ENCODE measurements at regions not wholly inside any gene's neighbourhood (a gene's known extent, or its start where the extent isn't known, plus 50 kb on each side); places are given as distances from the start of the nearest gene placed in this dataset.
A peak's percentile ranks its signal among the peaks of the same experiment; 100 is the strongest.

- no peak for DNase-seq
Measured at GRCh38 chr20:59431014-59431413, 130.6 kb downstream of the EDN3 start.

DNA sequence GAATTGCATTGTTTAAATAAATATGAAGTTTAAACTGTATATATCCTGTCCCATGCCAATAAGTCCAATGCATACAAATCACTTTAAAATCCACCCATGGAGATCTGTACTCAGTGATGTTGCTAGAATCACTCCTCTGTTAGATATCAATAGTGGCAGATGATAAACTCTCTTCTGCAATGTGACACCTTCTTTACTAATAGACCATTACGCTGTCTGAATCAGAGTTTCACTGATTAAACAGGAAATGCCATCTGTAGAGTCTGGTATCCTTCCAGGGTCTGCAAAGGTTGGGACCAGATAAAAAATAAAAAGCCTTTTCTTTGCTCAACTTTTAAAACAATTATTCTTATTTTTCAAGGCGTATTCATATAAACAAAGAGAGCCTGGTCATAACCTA lies 134.5 kb downstream of the EDN3 start:
- no peak for DNase-seq

GRCh38 chr20:59435518-59435917 lies 135.1 kb downstream of the EDN3 start:
- DNase-seq, result no peak

- DNase-seq, result no peak
Measured at GRCh38 chr20:59437601-59438031, 137.2 kb downstream of the EDN3 start.

GRCh38 chr20:59438201-59438600 lies 137.8 kb downstream of the EDN3 start:
- DNase-seq, result no peak

- DNase-seq, result no peak
Measured at GRCh38 chr20:59439243-59439642, 138.8 kb downstream of the EDN3 start.

GRCh38 chr20:59441306-59441705 lies 140.9 kb downstream of the EDN3 start:
- DNase-seq, result no peak

- DNase-seq, result no peak
Measured at GRCh38 chr20:59441860-59442810, 141.7 kb downstream of the EDN3 start.

DNA sequence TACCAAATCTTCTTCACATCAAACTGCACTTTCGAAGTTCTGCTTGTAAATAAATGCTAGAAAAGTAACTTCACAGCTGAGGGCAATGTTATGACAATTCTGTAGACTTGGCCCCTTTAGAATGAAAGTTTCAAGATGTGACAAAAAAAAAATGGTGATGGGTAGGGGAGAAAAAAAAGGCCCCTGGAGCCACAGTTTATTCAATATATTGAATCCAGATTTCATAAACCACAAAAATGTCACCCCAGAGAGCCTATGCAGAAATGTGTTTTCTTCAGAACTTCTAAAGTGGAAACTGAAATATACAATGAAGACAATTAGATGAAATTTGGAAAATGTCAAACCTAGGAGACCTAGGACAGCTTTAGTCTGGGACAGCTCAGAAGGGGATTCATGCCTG lies 143.1 kb downstream of the EDN3 start:
- no peak for DNase-seq

- DNase-seq, result no peak
Measured at GRCh38 chr20:59446376-59446775, 146.0 kb downstream of the EDN3 start.

DNA sequence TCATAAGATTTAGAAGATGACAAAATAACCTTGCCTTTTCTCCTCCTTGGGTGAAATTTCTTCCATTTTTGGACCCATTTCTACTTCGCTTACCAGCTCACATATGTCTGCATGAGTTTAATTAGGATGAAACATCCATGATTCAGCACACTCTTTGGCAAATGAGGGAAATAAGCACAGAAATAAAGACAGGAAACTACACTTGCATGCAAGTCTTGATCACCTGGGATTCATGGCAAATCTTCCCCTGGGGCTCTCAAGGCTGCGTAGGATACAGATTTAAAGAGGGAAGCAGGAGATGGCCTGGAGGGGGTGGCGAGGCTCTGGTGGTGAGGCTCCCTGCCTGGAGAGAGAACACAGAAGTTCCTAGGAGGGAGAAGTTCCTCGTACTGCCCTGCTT lies 147.8 kb downstream of the EDN3 start:
- no peak for DNase-seq

- DNase-seq, result no peak
Measured at GRCh38 chr20:59448851-59449444, 148.5 kb downstream of the EDN3 start.

DNA sequence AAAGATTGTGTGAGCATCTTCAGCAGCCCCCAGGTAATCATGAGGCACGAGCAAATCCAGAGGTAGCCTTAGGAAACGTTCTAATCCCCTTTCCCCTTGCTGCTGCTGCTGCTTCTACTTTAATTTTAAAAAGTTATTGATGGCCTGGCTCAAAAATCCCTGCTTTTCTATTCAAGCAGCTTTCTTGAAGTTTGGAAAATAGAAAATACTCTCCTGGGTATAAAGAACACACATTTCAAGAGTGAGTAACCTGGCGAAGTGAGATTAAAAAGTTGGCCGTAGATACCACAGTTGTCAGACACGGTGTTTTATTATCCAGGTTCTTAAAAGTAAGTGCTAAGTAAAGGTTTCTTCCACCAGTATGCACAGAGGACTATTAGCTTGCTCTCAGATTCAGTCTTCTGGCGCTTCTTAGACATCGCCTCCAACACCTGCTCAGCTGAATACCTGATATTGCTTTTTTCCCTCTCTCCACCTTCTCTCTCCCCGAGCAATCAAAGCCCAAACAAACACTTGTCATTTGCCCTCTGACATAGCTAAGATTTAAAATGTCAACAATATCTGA lies 150.7 kb downstream of the EDN3 start:
- no peak for DNase-seq

DNA sequence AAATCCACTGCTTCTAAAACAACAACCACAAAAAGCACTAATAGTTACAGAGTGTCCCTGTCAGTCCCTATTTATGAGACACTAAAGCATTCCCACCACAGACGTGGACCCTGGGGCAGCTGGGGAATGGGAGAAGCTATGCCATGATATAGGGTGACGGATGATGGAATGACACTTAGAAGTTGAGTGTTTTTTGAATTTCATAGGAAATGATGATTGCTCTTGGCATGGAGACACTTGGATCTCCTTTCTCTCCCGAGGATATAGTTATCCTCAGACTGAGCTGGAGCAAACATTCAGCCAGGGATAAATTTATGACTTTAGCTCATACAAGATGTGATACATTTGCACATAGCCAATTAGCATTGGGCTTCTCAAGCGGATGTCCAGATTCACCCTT lies 151.2 kb downstream of the EDN3 start:
- DNase-seq, result no peak

GRCh38 chr20:59452856-59453255 lies 151.5 kb upstream of the PHACTR3 start:
- DNase-seq, result no peak

DNA sequence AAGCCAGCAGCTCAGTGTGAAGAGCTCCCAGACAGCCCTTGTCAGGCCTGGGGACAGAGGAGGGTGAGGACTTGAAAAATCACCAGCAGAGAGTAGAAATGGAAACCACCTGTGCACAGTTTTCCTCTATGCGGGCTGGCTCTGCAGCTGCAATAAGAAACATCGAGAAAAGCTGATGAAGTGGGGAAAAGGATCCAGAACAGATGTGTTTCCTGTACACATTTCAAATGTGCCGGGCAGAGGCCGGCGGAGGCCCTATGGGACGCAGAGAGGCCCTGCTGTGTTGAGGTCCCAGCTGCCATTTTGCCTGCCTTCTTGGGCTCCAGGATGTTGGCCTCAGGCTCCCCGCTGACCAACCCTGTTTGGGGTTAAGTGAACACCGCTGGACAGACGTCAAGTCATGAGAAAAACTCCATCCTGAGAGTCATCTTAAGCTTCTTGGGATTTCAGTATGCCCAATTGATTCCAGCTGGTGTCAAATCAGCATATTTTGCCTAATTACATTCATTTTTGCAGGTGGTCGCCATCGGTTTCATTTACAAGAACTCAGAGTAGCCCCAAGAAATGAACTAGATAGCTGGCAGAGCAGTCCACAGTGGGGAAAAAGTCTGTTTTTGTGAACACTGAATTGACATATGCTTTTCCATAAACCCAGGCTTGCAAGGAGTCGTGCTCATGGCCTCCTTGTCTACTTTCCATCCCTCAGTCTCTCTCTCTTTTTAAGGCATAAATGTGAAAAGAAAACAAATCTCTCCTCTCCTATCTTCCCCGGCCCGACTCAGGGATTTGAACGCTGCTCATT lies 150.4 kb upstream of the PHACTR3 start:
- DNase-seq, result no peak

GRCh38 chr20:59455402-59456341 lies 148.7 kb upstream of the PHACTR3 start:
- DNase-seq, result peak in 22 of 58 donors; percentile 4 to 46 (median 16)

DNA sequence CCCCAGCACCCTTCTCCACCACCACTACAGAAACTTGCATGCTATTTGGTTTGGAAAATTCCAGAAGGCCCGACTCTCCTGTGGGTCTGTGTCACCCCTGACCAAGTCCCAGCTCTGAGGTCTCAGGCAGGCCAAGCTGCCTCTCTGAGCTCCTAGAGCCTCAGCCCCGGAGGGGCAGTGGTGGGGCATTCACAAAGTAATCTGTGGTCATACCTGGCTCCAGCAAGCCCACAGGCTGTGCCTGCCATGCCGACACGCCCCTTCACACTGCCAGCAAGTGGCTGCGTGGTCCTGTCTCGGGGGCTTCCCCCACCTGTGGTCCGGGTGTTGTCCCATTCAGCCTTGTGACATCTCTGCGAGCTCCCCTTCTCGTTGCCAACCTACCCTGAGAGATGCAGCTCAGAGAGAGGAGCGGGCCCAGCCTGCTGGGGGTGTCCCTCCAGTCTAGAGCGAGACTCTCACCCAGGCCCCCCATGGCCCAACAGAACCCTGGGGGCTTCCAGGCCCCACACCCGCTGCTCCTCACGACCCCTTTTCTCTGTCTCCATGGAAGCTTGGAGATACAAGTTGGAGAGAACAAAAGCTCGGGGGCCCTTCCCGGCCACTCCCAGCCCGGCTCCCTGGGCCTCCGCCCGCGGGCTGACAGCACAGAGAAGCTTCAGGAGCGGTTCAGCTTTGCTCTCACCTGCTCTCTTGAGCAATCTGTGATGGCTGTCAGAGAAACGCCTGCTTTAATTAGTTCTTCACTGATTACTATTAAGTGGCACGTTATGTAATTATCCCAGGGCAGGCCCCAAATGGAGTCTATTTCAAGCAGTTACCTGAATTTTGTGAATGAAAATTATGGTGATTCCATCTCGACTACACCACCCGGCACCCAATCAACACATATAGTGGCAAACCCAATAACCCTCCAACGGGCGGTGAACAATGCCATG lies 147.7 kb upstream of the PHACTR3 start:
- DNase-seq, result no peak

DNA sequence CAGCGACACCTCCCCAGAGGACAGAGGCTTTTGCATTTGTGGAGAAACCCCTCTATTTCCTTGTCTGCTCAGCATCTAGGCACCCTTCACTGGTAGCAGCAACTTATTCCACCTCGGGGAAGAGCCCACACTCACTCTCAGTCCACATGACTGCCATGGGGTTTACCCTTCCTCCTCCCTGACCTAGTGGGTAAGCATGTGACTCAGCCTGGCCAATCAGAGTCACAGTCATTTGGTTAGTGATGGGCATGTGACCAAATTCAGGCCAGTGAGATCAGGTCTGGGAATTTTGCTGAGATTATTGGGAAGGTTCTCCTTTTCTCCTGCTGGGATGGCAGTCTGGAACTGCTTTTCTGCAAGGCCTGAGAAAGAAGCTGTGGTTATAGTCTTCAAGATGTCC lies 145.7 kb upstream of the PHACTR3 start:
- no peak for DNase-seq

Measured in anterior cingulate cortex (tissue), 58 donors.